ENCODE measurements at regions not wholly inside any gene's neighbourhood (a gene's known extent, or its start where the extent isn't known, plus 50 kb on each side); places are given as distances from the start of the nearest gene placed in this dataset.

DNA sequence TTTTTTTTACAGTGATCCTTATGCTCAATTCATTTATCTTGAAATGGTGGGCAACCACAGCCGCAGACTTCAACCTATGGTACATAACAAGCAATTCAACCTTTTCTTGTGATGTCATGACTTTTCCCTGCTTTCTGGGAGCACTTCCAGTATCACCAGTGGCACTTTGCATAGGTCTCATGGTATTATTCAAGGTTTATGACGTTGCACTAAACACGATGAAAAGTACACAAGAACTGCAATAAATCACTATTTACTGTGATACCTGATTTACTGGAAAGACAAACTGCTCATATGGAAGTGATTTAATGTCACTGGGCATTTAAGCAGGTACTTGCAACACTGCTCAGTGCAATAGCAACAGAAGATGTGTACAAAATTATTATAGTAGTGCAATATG is 251.7 kb upstream of the CXCL12 start:
- TF ChIP-seq CTCF (IDR thresholded peaks at IDR 0.05; ENCODE audit: unreplicated experiment) = no peak
- no peaks in the 10 kb centered on the region for H3K9me3 Mint-ChIP-seq (ENCODE audit: unreplicated experiment)
- no peaks in the 10 kb centered on the region for H3K27me3 Mint-ChIP-seq (ENCODE audit: unreplicated experiment)
- DNase-seq (ENCODE audit: low spot score) = no peak
- H3K36me3 Mint-ChIP-seq (ENCODE audit: low read depth, unreplicated experiment) = no peaks in the 10 kb centered on the region
- H3K4me3 Mint-ChIP-seq (ENCODE audit: unreplicated experiment) = no peak overlapping the region
- no peaks in the 10 kb centered on the region for H3K4me1 Mint-ChIP-seq (ENCODE audit: unreplicated experiment)
- no peak overlapping the region for H3K27ac Mint-ChIP-seq (ENCODE audit: unreplicated experiment)

- no peaks in the 10 kb centered on the region for H3K4me1 Mint-ChIP-seq (ENCODE audit: unreplicated experiment)
- no peak overlapping the region for H3K27ac Mint-ChIP-seq (ENCODE audit: unreplicated experiment)
- H3K27me3 Mint-ChIP-seq (ENCODE audit: unreplicated experiment) = no peaks in the 10 kb centered on the region
- TF ChIP-seq CTCF (IDR thresholded peaks at IDR 0.05; ENCODE audit: unreplicated experiment) = no peak
- H3K4me3 Mint-ChIP-seq (ENCODE audit: unreplicated experiment) = no peak overlapping the region
- H3K36me3 Mint-ChIP-seq (ENCODE audit: low read depth, unreplicated experiment) = no peaks in the 10 kb centered on the region
- no peaks in the 10 kb centered on the region for H3K9me3 Mint-ChIP-seq (ENCODE audit: unreplicated experiment)
- no peak for DNase-seq (ENCODE audit: low spot score)
Observed at GRCh38 chr10:44640429-44640828, 255.5 kb upstream of the CXCL12 start.

DNA sequence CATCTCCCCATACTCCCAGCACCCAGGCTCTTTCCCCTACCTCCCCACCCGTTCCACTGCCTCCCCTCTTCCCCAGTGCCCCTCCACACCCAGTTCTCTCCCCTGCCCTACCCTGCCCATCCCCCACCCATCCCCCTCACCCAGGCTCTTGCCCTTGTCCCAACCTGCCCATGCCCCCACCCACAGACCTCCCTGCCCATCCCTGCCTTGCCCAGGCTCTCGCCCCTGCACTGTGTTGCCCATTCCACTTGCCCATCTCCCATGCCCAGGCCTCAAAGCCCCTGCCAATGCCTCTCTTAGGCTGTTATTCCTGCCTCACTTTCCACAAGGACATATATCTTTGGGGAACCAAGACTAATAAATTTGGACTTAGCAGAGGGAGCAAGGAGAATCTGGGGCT is 262.6 kb upstream of the CXCL12 start:
- Mint-ChIP-seq H3K4me1 (ENCODE audit: unreplicated experiment) (no peaks in the 10 kb centered on the region), H3K27me3 (ENCODE audit: unreplicated experiment) (no peaks in the 10 kb centered on the region), H3K4me3 (ENCODE audit: unreplicated experiment) (no peak overlapping the region), H3K27ac (ENCODE audit: unreplicated experiment) (no peak overlapping the region), H3K9me3 (ENCODE audit: unreplicated experiment) (no peaks in the 10 kb centered on the region), H3K36me3 (ENCODE audit: low read depth, unreplicated experiment) (no peaks in the 10 kb centered on the region)
- no peak for DNase-seq (ENCODE audit: low spot score)
- TF ChIP-seq CTCF (IDR thresholded peaks at IDR 0.05; ENCODE audit: unreplicated experiment) = no peak

- H3K4me1 Mint-ChIP-seq (ENCODE audit: unreplicated experiment) = no peaks in the 10 kb centered on the region
- no peaks in the 10 kb centered on the region for H3K9me3 Mint-ChIP-seq (ENCODE audit: unreplicated experiment)
- H3K27me3 Mint-ChIP-seq (ENCODE audit: unreplicated experiment) = no peaks in the 10 kb centered on the region
- H3K36me3 Mint-ChIP-seq (ENCODE audit: low read depth, unreplicated experiment) = no peaks in the 10 kb centered on the region
- H3K27ac Mint-ChIP-seq (ENCODE audit: unreplicated experiment) = no peak overlapping the region
- no peak for DNase-seq (ENCODE audit: low spot score)
- no peak overlapping the region for H3K4me3 Mint-ChIP-seq (ENCODE audit: unreplicated experiment)
- no peak for TF ChIP-seq CTCF (IDR thresholded peaks at IDR 0.05; ENCODE audit: unreplicated experiment)
Observed at GRCh38 chr10:44647877-44648542, 263.1 kb upstream of the CXCL12 start.

DNA sequence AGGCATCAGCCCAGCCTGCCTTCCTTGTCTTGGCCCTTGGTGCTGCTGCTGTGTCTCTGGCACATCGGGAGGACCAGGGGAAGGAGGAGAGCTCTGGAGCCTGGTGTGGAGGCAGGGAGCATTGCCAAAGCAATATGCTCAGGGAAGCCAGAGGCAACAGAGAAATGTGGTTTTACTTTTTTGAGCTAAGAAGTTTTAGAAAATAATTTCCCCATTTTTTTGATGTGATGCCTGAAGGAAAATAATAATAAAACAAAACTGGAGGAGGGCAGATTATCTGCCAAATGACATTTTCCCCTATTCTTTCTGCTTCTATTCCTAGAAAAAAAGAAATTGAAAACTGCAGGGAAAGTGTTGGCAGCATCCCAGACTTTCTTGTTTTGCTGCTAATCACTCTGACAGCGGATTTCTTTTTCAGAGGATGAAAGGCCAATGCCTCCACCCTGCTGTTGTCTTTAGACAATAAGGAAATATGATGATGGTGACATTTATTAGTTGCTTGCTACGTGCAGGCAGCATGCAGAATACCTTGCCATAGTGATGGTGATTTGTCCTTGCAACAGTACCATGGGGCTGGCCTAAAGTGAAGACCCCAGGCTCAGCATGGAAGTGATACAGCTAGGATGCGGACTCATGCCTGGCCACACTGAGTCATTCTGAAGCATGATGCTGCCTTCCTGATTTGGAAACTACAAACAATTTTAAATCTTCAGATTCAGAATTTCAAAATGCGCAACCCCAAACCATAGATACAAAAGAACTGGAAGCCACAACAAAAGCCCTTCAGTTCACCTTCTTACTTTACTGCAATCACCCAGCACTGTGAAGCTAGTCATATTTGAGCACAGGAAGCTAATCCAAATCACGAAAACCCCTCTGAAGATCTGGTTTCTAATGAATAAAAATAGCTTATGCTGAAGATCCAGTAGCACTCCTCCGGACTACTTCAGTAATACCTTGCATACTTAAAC is 260.2 kb upstream of the TMEM72 start:
- no peak for TF ChIP-seq CTCF (IDR thresholded peaks at IDR 0.05; ENCODE audit: unreplicated experiment)
- no peaks in the 10 kb centered on the region for H3K36me3 Mint-ChIP-seq (ENCODE audit: low read depth, unreplicated experiment)

More for the DNA sequence above, 260.2 kb upstream of the TMEM72 start:
- Mint-ChIP-seq H3K9me3 (ENCODE audit: unreplicated experiment) (no peaks in the 10 kb centered on the region), H3K4me3 (ENCODE audit: unreplicated experiment) (no peak overlapping the region), H3K27me3 (ENCODE audit: unreplicated experiment) (no peaks in the 10 kb centered on the region), H3K27ac (ENCODE audit: unreplicated experiment) (no peak overlapping the region), H3K4me1 (ENCODE audit: unreplicated experiment) (no peaks in the 10 kb centered on the region)
- DNase-seq (ENCODE audit: low spot score) = no peak
